HL-60 (cell line): ENCODE measurements at regions not wholly inside any gene's neighbourhood (a gene's known extent, or its start where the extent isn't known, plus 50 kb on each side); places are given as distances from the start of the nearest gene placed in this dataset.

Source experiments
- GABPA ChIP-seq: IDR thresholded peaks from 2 replicates; pipeline ENCODE4 v1.6.1; 2012; ENCODE audit warnings: low read depth
- POLR2AphosphoS5 ChIP-seq: IDR thresholded peaks from 2 replicates; pipeline ENCODE4 v1.6.1; 2012; ENCODE audit warnings: low read depth
- REST ChIP-seq: IDR thresholded peaks from 2 replicates; pipeline ENCODE4 v1.6.1; 2012; ENCODE audit warnings: low read depth; ENCODE audit not compliant: insufficient replicate concordance
- TF ChIP-seq, protein P1 (sequence below): IDR thresholded peaks from one replicate; pipeline ENCODE4 v1.5.1; 2011; ENCODE audit warnings: low read length, control low read depth, inconsistent platforms; ENCODE audit not compliant: insufficient read depth

GRCh38 chr14:26766726-26767125, 168.9 kb upstream of the NOVA1 start:
- TF ChIP-seq, protein P1, sequence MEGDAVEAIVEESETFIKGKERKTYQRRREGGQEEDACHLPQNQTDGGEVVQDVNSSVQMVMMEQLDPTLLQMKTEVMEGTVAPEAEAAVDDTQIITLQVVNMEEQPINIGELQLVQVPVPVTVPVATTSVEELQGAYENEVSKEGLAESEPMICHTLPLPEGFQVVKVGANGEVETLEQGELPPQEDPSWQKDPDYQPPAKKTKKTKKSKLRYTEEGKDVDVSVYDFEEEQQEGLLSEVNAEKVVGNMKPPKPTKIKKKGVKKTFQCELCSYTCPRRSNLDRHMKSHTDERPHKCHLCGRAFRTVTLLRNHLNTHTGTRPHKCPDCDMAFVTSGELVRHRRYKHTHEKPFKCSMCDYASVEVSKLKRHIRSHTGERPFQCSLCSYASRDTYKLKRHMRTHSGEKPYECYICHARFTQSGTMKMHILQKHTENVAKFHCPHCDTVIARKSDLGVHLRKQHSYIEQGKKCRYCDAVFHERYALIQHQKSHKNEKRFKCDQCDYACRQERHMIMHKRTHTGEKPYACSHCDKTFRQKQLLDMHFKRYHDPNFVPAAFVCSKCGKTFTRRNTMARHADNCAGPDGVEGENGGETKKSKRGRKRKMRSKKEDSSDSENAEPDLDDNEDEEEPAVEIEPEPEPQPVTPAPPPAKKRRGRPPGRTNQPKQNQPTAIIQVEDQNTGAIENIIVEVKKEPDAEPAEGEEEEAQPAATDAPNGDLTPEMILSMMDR = no peak
- TF ChIP-seq REST (no peak), POLR2AphosphoS5 (no peak), GABPA (no peak)
